ENCODE measurements at regions not wholly inside any gene's neighbourhood (a gene's known extent, or its start where the extent isn't known, plus 50 kb on each side); places are given as distances from the start of the nearest gene placed in this dataset.

- DNase-seq (ENCODE audit: low read depth): no peak
- Histone ChIP-seq H3K4me3 (ENCODE audit: low read length) (no peak overlapping the region), H3K36me3 (ENCODE audit: control insufficient read depth, insufficient read depth, low read length, severe bottlenecking) (no peaks in the 10 kb centered on the region), H3K4me1 (ENCODE audit: control insufficient read depth, insufficient read depth, low read length) (peaks cover 4% of the 10 kb centered on the region), H3K9me3 (ENCODE audit: control insufficient read depth, low read length) (no peaks in the 10 kb centered on the region), H3K9ac (ENCODE audit: low read length) (no peak overlapping the region), H3K27me3 (replicated peaks; ENCODE audit: control insufficient read depth, insufficient read depth, low read length) (no peaks in the 10 kb centered on the region)
Measured at GRCh38 chr9:99466104-99466503, 244.0 kb downstream of the SEC61B start.

- H3K9me3 ChIP-seq (ENCODE audit: control insufficient read depth, low read length): no peaks in the 10 kb centered on the region
- H3K4me1 ChIP-seq (ENCODE audit: control insufficient read depth, insufficient read depth, low read length): peaks cover 4% of the 10 kb centered on the region
- no peak overlapping the region for H3K4me3 ChIP-seq (ENCODE audit: low read length)
- no peaks in the 10 kb centered on the region for H3K27me3 ChIP-seq (replicated peaks; ENCODE audit: control insufficient read depth, insufficient read depth, low read length)
- DNase-seq (ENCODE audit: low read depth): peak; percentile 27
- H3K9ac ChIP-seq (ENCODE audit: low read length): no peak overlapping the region
- no peaks in the 10 kb centered on the region for H3K36me3 ChIP-seq (ENCODE audit: control insufficient read depth, insufficient read depth, low read length, severe bottlenecking)
Measured at GRCh38 chr9:99466781-99467180, 244.7 kb downstream of the SEC61B start.

- H3K36me3 ChIP-seq (ENCODE audit: control insufficient read depth, insufficient read depth, low read length, severe bottlenecking): no peaks in the 10 kb centered on the region
- no peaks in the 10 kb centered on the region for H3K27me3 ChIP-seq (replicated peaks; ENCODE audit: control insufficient read depth, insufficient read depth, low read length)
- H3K4me1 ChIP-seq (ENCODE audit: control insufficient read depth, insufficient read depth, low read length): peaks cover 9% of the 10 kb centered on the region
- DNase-seq (ENCODE audit: low read depth): no peak
- no peak overlapping the region for H3K4me3 ChIP-seq (ENCODE audit: low read length)
- no peak overlapping the region for H3K9ac ChIP-seq (ENCODE audit: low read length)
- H3K9me3 ChIP-seq (ENCODE audit: control insufficient read depth, low read length): no peaks in the 10 kb centered on the region
Measured at GRCh38 chr9:99471033-99471432, 249.0 kb downstream of the SEC61B start.

- no peaks in the 10 kb centered on the region for H3K27me3 ChIP-seq (replicated peaks; ENCODE audit: control insufficient read depth, insufficient read depth, low read length)
- no peaks in the 10 kb centered on the region for H3K9me3 ChIP-seq (ENCODE audit: control insufficient read depth, low read length)
- H3K9ac ChIP-seq (ENCODE audit: low read length): no peak overlapping the region
- H3K36me3 ChIP-seq (ENCODE audit: control insufficient read depth, insufficient read depth, low read length, severe bottlenecking): no peaks in the 10 kb centered on the region
- peaks cover 7% of the 10 kb centered on the region for H3K4me1 ChIP-seq (ENCODE audit: control insufficient read depth, insufficient read depth, low read length)
- no peak overlapping the region for H3K4me3 ChIP-seq (ENCODE audit: low read length)
- DNase-seq (ENCODE audit: low read depth): no peak
Measured at GRCh38 chr9:99472240-99472915, 250.3 kb downstream of the SEC61B start.

GRCh38 chr9:99472916-99473245 lies 250.8 kb downstream of the SEC61B start:
- Histone ChIP-seq H3K4me1 (ENCODE audit: control insufficient read depth, insufficient read depth, low read length) (peaks cover 9% of the 10 kb centered on the region), H3K27me3 (replicated peaks; ENCODE audit: control insufficient read depth, insufficient read depth, low read length) (no peaks in the 10 kb centered on the region), H3K36me3 (ENCODE audit: control insufficient read depth, insufficient read depth, low read length, severe bottlenecking) (no peaks in the 10 kb centered on the region), H3K4me3 (ENCODE audit: low read length) (no peak overlapping the region), H3K9me3 (ENCODE audit: control insufficient read depth, low read length) (no peaks in the 10 kb centered on the region), H3K9ac (ENCODE audit: low read length) (no peak overlapping the region)
- DNase-seq (ENCODE audit: low read depth): no peak

GRCh38 chr9:99474186-99474585 lies 252.1 kb downstream of the SEC61B start:
- Histone ChIP-seq H3K4me1 (ENCODE audit: control insufficient read depth, insufficient read depth, low read length) (peaks cover 9% of the 10 kb centered on the region), H3K9ac (ENCODE audit: low read length) (no peak overlapping the region), H3K27me3 (replicated peaks; ENCODE audit: control insufficient read depth, insufficient read depth, low read length) (no peaks in the 10 kb centered on the region), H3K4me3 (ENCODE audit: low read length) (no peak overlapping the region), H3K36me3 (ENCODE audit: control insufficient read depth, insufficient read depth, low read length, severe bottlenecking) (no peaks in the 10 kb centered on the region), H3K9me3 (ENCODE audit: control insufficient read depth, low read length) (no peaks in the 10 kb centered on the region)
- peak; percentile 46 for DNase-seq (ENCODE audit: low read depth)

GRCh38 chr9:99475401-99476065 lies 253.5 kb downstream of the SEC61B start:
- Histone ChIP-seq H3K4me1 (ENCODE audit: control insufficient read depth, insufficient read depth, low read length) (peaks cover 9% of the 10 kb centered on the region), H3K9ac (ENCODE audit: low read length) (no peak overlapping the region), H3K36me3 (ENCODE audit: control insufficient read depth, insufficient read depth, low read length, severe bottlenecking) (no peaks in the 10 kb centered on the region), H3K9me3 (ENCODE audit: control insufficient read depth, low read length) (no peaks in the 10 kb centered on the region), H3K4me3 (ENCODE audit: low read length) (no peak overlapping the region), H3K27me3 (replicated peaks; ENCODE audit: control insufficient read depth, insufficient read depth, low read length) (no peaks in the 10 kb centered on the region)
- no peak for DNase-seq (ENCODE audit: low read depth)

GRCh38 chr9:99478469-99479027 lies 256.5 kb downstream of the SEC61B start:
- Histone ChIP-seq H3K9ac (ENCODE audit: low read length) (no peak overlapping the region), H3K27me3 (replicated peaks; ENCODE audit: control insufficient read depth, insufficient read depth, low read length) (no peaks in the 10 kb centered on the region), H3K9me3 (ENCODE audit: control insufficient read depth, low read length) (no peaks in the 10 kb centered on the region), H3K4me3 (ENCODE audit: low read length) (no peak overlapping the region), H3K4me1 (ENCODE audit: control insufficient read depth, insufficient read depth, low read length) (peaks cover 9% of the 10 kb centered on the region), H3K36me3 (ENCODE audit: control insufficient read depth, insufficient read depth, low read length, severe bottlenecking) (no peaks in the 10 kb centered on the region)
- DNase-seq (ENCODE audit: low read depth): no peak

GRCh38 chr9:99479929-99480328 lies 257.8 kb downstream of the SEC61B start:
- peaks cover 4% of the 10 kb centered on the region for H3K9me3 ChIP-seq (ENCODE audit: control insufficient read depth, low read length)
- no peaks in the 10 kb centered on the region for H3K36me3 ChIP-seq (ENCODE audit: control insufficient read depth, insufficient read depth, low read length, severe bottlenecking)
- peaks cover 4% of the 10 kb centered on the region for H3K4me1 ChIP-seq (ENCODE audit: control insufficient read depth, insufficient read depth, low read length)
- H3K9ac ChIP-seq (ENCODE audit: low read length): no peak overlapping the region
- no peak overlapping the region for H3K4me3 ChIP-seq (ENCODE audit: low read length)
- no peaks in the 10 kb centered on the region for H3K27me3 ChIP-seq (replicated peaks; ENCODE audit: control insufficient read depth, insufficient read depth, low read length)
- no peak for DNase-seq (ENCODE audit: low read depth)

GRCh38 chr9:99485459-99485858 lies 263.4 kb downstream of the SEC61B start:
- H3K27me3 ChIP-seq (replicated peaks; ENCODE audit: control insufficient read depth, insufficient read depth, low read length): no peaks in the 10 kb centered on the region
- peak; percentile 79 for DNase-seq (ENCODE audit: low read depth)
- no peaks in the 10 kb centered on the region for H3K36me3 ChIP-seq (ENCODE audit: control insufficient read depth, insufficient read depth, low read length, severe bottlenecking)
- H3K9me3 ChIP-seq (ENCODE audit: control insufficient read depth, low read length): peaks cover 4% of the 10 kb centered on the region
- H3K9ac ChIP-seq (ENCODE audit: low read length): no peak overlapping the region
- peaks cover 16% of the 10 kb centered on the region for H3K4me1 ChIP-seq (ENCODE audit: control insufficient read depth, insufficient read depth, low read length)
- H3K4me3 ChIP-seq (ENCODE audit: low read length): no peak overlapping the region

- peaks cover 4% of the 10 kb centered on the region for H3K9me3 ChIP-seq (ENCODE audit: control insufficient read depth, low read length)
- no peak overlapping the region for H3K9ac ChIP-seq (ENCODE audit: low read length)
- H3K36me3 ChIP-seq (ENCODE audit: control insufficient read depth, insufficient read depth, low read length, severe bottlenecking): no peaks in the 10 kb centered on the region
- H3K27me3 ChIP-seq (replicated peaks; ENCODE audit: control insufficient read depth, insufficient read depth, low read length): no peaks in the 10 kb centered on the region
- DNase-seq (ENCODE audit: low read depth): no peak
- no peak overlapping the region for H3K4me3 ChIP-seq (ENCODE audit: low read length)
- H3K4me1 ChIP-seq (ENCODE audit: control insufficient read depth, insufficient read depth, low read length): peaks cover 18% of the 10 kb centered on the region
Measured at GRCh38 chr9:99486684-99487083, 264.6 kb downstream of the SEC61B start.
